Endothelial cell of umbilical vein (primary cell): ENCODE measurements at regions not wholly inside any gene's neighbourhood (a gene's known extent, or its start where the extent isn't known, plus 50 kb on each side); places are given as distances from the start of the nearest gene placed in this dataset.

Source experiments
- CTCF ChIP-seq, 2 donors: IDR thresholded peaks; 1 replicate in 1 of 2; 2 replicates in 1 of 2; pipeline ENCODE4 v1.5.1; 2011; ENCODE audit warnings: low read length in 2 of 2, mild to moderate bottlenecking in 2 of 2, moderate library complexity in 2 of 2, control low read depth in 1 of 2, inconsistent platforms in 1 of 2, low read depth in 1 of 2; ENCODE audit not compliant: insufficient read depth in 1 of 2; ENCODE audit errors: extremely low read depth in 1 of 2
- EZH2 ChIP-seq: IDR thresholded peaks from 2 replicates; pipeline ENCODE4 v1.6.1; 2012; ENCODE audit warnings: borderline replicate concordance, low read depth, mild to moderate bottlenecking, moderate library complexity, low read length, inconsistent platforms; ENCODE audit not compliant: severe bottlenecking
- FOS ChIP-seq: IDR thresholded peaks from 2 replicates; pipeline ENCODE4 v1.6.1; 2011; ENCODE audit warnings: mild to moderate bottlenecking, low read length, moderate library complexity, borderline replicate concordance; ENCODE audit not compliant: insufficient read depth
- GATA2 ChIP-seq: IDR thresholded peaks from 2 replicates; pipeline ENCODE4 v1.7.0; 2011; ENCODE audit warnings: low read depth, mild to moderate bottlenecking, moderate library complexity, mixed read lengths, low read length; ENCODE audit not compliant: insufficient read length, insufficient read depth
- JUN ChIP-seq: IDR thresholded peaks from 2 replicates; pipeline ENCODE4 v1.6.1; 2011; ENCODE audit warnings: borderline replicate concordance, low read depth; ENCODE audit not compliant: insufficient read length, insufficient read depth
- MAX ChIP-seq: IDR thresholded peaks from 2 replicates; pipeline ENCODE4 v1.6.1; 2011; ENCODE audit not compliant: insufficient read depth, insufficient read length
- MYC ChIP-seq: IDR thresholded peaks from one replicate; pipeline ENCODE4 v1.6.1; 2011; ENCODE audit warnings: mild to moderate bottlenecking, low read depth, low read length
- POLR2A ChIP-seq: IDR thresholded peaks from 2 replicates; pipeline ENCODE4 v1.6.1; 2012; ENCODE audit warnings: low read depth, mild to moderate bottlenecking, control low read depth, low read length
- POLR2AphosphoS5 ChIP-seq: IDR thresholded peaks from 2 replicates; pipeline ENCODE4 v1.6.1; 2012; ENCODE audit warnings: low read depth, mild to moderate bottlenecking, control low read depth, low read length, moderate library complexity; ENCODE audit not compliant: insufficient read depth

- TF ChIP-seq JUN (peak; percentile 88), CTCF (IDR thresholded peaks at IDR 0.05; ENCODE audit: extremely low read depth in 1 of 2, insufficient read depth in 1 of 2, low read depth in 1 of 2, low read length in 2 of 2) (no peak), POLR2AphosphoS5 (peak; percentile 25), POLR2A (no peak), GATA2 (no peak), EZH2 (no peak), MYC (no peak), FOS (peak; percentile 43), MAX (no peak)
Measured at GRCh38 chr1:30083800-30084464, 639.5 kb downstream of the MATN1 start.
